GM12891 (cell line): ENCODE measurements at regions not wholly inside any gene's neighbourhood (a gene's known extent, or its start where the extent isn't known, plus 50 kb on each side); places are given as distances from the start of the nearest gene placed in this dataset.

ENCODE experiments used
- POLR2A ChIP-seq: IDR thresholded peaks from 2 replicates; pipeline ENCODE4 v1.6.1; 2011; ENCODE audit warnings: low read depth, low read length, control low read depth
- POLR2AphosphoS5 ChIP-seq: IDR thresholded peaks from 2 replicates; pipeline ENCODE4 v1.6.1; 2011; ENCODE audit warnings: low read depth, low read length, control low read depth
- TAF1 ChIP-seq: IDR thresholded peaks from 2 replicates; pipeline ENCODE4 v1.6.1; 2011; ENCODE audit warnings: low read depth, low read length, control low read depth

DNA sequence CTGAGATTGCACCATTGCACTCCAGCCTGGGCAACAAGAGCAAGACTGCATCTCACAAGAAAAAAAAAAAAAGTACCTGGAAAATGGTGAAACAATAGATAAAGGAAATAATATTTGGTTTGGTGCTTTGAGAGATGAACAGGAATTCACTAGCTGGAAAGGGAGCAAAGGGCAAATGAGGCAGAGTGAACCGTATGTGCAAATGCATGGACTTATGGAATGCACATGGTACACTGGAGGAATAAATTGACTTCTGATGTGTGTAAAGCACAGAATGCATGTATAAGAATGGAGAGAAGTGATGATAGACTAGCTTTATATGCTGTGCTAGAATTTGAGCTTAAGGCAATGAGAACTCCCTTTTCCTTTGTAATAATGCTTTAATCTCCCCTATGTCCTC lies 413.3 kb downstream of the SPRY1 start:
- TF ChIP-seq TAF1 (no peak), POLR2AphosphoS5 (no peak), POLR2A (no peak)
